Epithelial cell of prostate (primary cell): ENCODE measurements at regions not wholly inside any gene's neighbourhood (a gene's known extent, or its start where the extent isn't known, plus 50 kb on each side); places are given as distances from the start of the nearest gene placed in this dataset.

Source experiments
- DNase-seq: peaks from one replicate; pipeline ENCODE4 v3.0.0-alpha.2; 2011; ENCODE audit warnings: low read depth, low spot score
- H3K27ac ChIP-seq: fragments of 450-650 bp; 2 replicates; pipeline ENCODE4 v1.5.1; 2017; ENCODE audit warnings: mild to moderate bottlenecking

DNA sequence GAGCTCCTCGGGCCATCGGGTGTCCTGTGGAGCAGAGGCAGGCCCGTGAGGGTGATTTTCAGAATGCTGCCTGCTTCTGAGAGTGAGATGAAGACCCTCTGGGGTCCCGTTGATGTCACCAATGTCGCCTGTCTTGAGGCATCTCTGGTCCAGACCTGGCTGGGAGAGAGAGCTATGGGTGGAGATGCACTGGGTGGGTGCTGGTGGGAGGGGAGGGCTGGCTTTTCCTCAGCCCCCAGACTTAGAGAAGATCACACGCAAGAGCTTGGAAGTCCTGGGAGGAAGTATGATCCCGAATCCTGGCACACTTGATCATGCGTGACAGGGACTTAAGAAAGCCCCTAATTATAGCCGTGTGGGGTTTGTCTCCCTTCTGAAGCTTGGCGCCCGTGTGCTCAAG, 103.2 kb upstream of the CD93 start:
- no peak overlapping the region for H3K27ac ChIP-seq
- no peak for DNase-seq

DNA sequence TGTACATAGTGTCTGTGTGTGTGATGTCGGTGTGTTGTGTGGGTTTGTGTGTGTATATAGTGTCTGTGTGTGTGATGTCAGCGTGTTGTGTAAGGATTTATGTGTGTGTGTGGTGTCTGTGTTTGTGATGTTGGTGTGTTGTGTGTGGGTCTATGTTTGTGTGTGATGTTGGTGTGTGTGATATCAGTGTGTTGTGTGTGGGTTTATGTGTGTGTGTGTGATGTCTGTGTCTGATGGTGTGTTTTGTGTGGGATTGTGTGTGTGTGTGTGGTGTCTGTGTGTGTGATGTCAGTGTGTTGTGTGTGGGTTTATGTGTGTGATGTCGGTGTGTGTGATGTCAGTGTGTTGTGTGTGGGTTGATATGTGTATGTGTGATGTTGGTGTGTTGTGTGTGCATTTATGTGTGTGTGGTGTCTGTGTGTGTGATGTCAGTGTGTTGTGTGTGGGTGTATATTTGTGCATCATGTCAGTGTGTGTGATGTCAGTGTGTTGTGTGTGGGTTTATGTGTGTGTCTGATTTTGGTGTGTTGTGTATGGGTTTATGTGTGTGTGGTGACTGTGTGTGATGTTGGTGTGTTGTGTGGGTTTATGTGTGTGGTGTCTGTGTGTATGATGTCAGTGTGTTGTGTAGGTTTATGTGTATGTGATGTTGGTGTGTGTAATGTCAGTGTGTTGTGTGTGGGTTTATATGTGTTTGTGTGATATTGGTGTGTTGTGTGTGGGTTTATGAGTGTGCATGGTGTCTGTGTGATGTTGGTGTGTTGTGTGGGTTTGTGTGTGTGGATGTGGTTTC, 102.4 kb upstream of the CD93 start:
- DNase-seq = no peak
- no peak overlapping the region for H3K27ac ChIP-seq

DNA sequence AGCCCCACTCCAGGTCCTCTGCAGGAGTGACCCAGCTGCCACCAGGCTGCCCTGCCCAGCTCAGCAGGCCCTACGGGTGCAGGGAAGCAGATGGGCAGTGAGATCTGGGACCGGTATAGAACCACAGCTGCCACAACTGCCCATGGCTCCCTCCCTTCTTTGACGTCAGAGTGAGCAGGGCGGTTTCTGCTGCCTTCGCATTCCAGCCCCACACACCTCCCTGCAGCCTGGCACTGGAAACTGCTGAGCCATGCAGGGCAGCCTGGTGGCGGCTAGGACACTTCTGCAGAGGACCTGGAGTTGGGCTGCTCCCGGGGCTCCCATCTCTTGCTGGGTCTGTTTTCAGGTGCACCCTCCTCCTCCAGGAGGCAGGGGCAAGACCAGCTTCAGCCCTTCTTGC, 101.6 kb upstream of the CD93 start:
- DNase-seq = no peak

DNA sequence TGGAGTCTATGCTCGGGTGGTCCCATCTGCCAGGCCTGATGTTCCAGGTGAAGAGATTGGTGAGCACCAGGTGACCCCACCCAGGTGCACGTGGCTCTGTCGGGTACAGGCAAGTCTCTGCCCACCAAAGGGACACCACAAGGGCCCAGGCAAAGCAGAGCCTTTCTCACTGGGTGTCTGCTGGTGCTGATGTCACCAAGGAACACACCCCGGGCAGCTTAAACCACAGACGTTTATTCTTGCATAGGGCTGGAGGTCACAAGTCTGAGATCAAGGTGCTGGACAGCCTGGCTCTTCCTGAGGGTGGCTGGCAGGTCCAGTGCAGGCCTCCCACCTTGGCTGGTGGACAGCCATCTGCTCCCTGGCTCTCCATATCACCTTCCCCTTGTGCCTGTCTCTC, 100.7 kb upstream of the CD93 start:
- no peak overlapping the region for H3K27ac ChIP-seq
- DNase-seq = no peak

More for the DNA sequence above, 101.6 kb upstream of the CD93 start:
- H3K27ac ChIP-seq = no peak overlapping the region

DNA sequence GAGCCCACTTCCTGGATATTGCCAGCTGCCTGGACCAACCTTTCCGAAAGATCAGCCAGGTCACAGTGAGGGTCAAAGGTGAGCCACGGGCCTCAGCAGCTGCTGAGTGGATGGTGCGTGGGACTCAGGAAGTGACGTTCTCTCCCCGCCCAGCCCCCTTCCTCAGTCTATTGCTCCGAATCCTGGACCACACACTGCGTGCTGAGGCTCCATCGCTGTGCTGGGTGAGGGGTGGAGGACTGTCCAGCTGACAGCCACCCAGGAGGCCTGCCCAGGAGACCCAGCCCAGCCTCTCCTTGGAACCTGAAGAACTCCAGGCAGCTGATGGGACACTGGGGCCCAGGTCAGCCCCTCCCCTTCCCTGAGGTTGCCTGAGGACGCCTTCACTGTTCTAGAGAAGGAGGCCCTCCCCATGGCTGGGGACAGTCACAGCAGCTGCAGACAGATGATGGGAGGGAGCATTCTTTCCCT, 94.4 kb upstream of the CD93 start:
- H3K27ac ChIP-seq = no peak overlapping the region
- DNase-seq = no peak

DNA sequence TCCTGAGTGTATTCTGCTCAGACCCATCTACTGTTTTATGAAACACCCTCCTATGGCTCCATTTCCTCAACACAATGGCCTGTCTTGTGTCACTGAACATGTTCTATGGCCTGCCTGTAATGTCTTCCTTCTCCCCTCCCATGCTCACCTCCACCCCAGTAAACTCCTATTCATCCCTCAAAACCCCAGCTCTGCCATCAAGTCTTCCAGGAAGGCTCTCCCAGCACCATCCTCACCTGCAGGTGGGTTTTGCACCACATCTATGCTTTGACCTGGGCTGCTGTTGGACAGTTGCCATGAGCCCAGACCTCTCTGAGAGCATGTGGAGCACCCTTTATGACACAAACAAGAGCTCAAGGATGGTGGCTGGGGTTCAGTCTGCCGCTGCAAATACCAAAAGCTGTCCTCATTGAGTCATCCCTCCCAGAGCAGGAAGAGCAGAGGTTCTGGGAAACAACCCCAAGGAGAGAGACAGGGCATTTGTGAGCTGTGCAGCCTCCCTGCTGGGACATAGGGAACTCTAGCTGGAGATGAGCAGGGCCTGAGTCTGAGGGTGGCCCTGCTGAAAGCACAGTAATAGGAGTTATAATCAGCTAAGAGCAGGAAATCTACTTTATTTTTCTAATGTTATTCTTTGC, 93.8 kb upstream of the CD93 start:
- no peak for DNase-seq
- H3K27ac ChIP-seq = no peak overlapping the region

DNA sequence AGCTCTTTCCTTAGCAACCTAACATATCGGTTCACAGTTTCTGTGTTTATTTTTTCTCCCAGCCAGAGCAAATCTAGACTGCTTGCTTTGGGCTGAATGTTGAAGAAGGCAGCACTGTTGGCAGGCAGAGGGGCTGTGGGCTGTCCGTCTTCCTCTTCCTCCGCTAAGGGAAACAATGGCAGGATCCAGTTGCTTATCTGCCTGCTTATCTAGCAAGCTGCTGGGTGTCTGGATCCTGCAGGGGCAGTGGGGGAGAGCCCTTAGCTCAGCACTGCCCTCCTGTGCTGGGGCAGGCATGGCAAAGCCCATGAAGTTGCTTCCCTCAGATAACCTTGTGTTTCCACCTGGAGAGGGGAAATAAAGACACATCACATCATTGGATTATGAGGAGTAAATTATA, 92.7 kb upstream of the CD93 start:
- no peak overlapping the region for H3K27ac ChIP-seq
- DNase-seq = no peak

DNA sequence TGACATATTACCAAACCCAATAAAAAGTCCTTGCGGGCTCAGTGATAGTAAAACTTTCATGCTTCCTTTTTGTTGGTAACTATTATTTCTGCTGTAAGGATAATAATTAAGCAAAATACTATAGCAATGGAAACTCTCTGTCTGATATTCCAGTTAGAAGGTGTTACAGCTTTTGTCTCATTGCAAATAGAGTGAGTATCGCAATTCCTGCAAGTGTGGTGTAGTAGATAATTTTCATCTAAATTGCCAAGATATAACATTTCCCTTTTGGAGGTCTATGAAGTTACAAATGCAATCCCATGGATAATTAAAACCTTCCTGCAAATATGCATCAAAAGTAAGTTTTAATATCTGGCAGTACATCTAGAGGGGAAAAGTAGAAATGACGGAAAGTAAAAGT, 88.7 kb upstream of the CD93 start:
- H3K27ac ChIP-seq = no peak overlapping the region
- no peak for DNase-seq

DNA sequence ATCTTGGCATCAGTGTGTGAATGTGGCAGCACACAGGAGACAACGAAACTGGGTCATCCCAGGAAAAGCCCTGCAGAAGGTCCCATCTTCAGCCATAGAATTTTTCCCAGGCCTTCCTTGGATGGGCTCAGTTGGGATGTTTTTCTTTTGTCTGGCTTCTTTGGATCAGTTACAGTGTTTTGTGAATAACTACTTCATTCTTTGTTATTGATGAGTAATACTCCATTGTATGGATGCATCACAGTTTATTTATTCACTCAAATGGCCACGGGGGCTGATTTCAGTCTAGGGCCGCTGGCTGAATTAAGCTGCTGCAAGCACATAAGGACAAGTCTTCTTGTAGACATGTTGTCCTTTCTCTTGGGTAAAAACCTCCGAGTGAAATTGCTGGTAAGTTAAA, 81.3 kb upstream of the CD93 start:
- DNase-seq = no peak
- H3K27ac ChIP-seq = no peak overlapping the region

DNA sequence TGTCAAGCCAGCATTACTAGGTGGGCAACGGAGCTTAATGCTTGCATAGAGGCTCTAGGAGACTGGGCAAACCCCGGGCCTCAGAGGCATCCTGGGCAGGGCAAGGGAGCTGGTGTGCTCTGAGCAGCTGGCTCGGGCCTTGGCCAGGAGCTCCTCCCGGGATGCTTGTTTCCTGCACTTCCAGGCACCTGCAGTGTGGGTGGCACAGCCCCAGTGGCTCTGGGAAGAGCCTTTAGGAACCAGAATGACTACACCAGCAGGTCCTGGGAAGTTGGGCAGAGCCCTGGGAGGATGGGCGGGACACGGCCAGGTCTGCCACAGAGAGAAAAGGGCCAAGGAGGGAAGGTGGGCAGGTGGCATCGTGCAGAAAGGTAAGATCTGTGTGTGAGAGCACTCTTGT, 80.4 kb upstream of the CD93 start:
- no peak for DNase-seq
- no peak overlapping the region for H3K27ac ChIP-seq

DNA sequence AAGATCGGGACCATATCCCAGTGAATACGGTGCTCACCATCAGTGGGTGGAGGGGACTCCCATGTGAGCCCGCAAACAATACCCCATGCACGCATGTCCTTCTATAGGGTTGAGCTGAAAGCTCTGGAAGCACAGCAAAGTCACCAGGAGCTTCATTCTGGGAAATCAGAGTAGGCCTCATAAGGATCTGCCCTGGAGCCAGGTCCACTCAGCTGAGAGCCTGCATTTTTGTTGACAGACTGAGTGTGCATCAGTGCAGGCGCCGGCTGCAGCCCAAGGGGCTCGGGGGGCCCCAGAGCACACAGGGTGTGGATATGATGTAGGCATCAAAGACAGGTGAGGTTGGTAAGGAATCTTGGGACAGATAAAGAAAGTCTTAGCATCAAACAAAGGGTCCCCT, 79.8 kb upstream of the CD93 start:
- no peak overlapping the region for H3K27ac ChIP-seq
- DNase-seq = no peak

DNA sequence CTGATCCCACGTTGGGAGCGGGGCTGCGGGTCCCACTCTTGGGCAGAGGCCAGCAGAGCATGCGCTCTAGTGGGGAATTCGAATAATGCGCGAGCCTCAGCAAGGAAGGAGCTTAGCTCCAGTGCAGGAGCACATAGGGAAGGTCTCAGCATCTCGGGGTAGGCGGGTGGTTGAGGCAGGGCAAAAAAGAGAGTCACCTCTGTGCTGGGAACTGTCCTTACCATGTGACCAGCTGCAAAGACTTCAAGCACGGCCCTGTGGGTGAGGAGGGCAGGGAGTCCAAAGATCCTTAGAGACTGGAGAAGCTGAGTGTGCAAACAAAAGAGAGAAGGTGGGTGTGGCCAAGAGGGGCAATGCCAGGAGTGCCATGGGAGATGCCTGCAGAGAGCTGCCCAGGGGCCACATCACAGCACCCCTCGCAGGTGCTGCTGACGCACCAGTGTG, 79.2 kb upstream of the CD93 start:
- DNase-seq = no peak

DNA sequence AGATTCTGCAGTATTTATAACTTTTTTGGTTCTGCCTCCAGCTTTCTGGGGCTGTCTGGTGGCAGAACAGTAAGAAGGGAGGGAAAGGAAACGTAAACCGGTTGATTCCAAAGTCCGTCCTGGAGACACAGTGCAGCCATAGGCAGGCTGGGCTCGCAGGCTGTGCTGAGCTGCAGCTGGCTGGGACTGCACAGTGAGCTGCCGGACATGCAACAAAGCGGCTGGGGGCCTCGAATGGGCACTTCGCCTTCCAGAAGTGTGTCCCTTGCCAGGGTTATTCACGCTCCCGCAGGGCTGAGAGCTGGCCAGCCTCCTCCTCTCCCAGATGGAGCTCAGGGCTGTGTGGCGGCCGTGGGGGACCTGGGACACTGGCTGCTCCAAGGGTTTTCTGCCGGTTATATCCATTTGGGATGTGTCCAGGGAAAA, 78.1 kb upstream of the CD93 start:
- no peak for DNase-seq
- no peak overlapping the region for H3K27ac ChIP-seq

More for the DNA sequence above, 79.2 kb upstream of the CD93 start:
- no peak overlapping the region for H3K27ac ChIP-seq

DNA sequence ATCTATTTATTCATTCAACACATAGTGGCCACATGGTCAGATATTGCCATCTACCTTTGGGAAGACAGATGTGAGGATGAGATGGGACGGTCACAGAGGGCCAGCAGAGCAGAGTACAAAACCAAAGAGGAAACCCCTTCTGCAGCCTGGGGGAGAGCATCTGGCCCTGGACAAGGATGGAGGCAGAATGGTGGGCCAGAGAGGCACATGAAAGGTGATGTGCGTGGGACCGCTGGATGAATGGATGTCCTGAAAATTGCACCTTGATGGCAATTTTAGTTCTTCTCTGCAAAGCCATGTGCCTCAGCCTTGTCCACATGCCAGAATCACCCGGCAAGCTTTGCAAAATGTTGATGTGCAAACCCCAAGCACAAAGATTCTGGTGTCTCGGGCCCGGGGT, 77.4 kb upstream of the CD93 start:
- no peak for DNase-seq
- H3K27ac ChIP-seq = no peak overlapping the region

DNA sequence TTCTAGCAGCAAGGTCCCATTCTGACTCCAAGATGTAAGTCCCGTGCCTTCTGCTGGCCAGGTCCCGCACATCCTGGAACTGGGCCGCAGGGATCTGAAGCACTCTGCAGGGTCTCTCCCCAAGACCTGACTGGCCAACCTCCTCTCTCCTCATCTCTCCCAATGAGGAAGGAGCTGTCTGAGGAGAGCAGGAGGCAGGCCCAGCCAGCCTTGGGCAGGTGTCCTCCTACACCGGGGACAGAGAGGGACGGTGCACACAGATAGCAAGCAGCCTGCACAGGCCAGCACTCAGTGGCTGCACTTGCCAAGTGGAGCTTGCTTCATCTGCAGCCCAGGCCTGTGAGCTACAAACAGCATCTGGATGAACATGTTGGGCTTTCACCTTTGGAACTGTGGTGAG, 76.8 kb upstream of the CD93 start:
- DNase-seq = no peak
- no peak overlapping the region for H3K27ac ChIP-seq

DNA sequence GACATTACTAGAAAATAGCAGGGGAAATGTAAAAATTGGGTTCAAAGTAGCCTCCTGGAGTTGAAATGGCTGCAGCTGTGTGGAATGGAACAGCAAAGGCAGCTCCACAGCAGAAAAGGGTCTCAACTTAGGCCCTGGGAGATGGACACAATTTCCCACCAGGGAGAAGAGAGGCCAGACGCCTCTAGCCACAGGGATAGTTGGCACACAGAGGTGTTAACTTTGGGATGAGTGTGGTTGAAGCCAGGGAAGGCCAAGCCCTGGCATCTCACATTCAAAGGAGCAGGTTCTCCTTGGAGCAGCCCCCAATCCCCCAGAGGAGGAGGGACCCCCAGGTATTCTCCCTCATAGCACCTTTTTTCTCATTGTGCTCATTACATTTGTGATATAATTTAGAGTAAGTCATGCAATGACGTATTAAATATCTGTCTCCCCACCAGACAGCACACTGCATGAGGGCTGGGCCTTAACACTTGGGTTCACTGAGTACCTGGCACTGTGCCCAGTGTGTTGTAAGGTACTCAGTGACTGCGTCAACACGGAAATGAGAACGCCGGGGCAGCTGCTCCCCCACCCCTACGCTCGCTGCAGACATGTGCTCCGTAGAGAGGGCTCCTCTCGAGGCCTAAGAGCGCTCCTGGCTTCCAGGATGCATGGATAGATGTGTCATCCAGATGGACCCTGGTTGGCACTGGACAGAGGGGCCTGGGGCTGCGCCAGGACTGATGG, 76.0 kb upstream of the CD93 start:
- H3K27ac ChIP-seq = peak overlapping the region; percentile 81
- DNase-seq = peak; percentile 65

DNA sequence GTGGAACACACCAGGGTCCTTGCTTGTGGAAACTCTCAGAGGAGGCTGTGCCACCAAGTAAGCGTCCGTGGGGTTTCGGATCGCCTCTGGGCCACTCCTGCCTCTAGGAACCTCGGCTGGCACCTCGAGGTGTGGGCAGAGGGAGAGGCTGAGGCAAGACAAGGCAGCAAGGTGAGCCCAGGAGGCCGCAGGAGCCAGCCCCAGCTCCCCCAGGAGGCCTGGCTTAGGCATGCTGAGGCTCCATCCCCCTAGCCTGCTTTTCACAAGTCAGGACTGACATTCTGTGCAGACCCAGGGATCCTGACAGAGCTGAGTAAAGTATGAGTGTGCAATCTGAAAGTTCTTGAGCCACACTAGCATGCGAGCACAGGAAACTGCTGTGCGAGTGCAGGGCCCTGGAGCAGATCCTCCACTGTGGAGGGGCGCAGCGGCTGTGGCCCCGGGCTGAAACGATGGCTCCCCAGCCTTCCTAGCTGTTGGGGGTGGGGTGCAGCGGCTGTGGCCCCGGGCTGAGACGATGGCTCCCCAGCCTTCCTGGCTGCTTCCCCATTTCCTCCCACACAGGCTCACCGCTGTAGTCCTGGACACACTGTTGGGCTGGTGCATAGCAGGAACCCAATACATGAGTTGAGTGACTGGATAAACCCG, 75.2 kb upstream of the CD93 start:
- peak overlapping the region; percentile 81 for H3K27ac ChIP-seq
- no peak for DNase-seq

DNA sequence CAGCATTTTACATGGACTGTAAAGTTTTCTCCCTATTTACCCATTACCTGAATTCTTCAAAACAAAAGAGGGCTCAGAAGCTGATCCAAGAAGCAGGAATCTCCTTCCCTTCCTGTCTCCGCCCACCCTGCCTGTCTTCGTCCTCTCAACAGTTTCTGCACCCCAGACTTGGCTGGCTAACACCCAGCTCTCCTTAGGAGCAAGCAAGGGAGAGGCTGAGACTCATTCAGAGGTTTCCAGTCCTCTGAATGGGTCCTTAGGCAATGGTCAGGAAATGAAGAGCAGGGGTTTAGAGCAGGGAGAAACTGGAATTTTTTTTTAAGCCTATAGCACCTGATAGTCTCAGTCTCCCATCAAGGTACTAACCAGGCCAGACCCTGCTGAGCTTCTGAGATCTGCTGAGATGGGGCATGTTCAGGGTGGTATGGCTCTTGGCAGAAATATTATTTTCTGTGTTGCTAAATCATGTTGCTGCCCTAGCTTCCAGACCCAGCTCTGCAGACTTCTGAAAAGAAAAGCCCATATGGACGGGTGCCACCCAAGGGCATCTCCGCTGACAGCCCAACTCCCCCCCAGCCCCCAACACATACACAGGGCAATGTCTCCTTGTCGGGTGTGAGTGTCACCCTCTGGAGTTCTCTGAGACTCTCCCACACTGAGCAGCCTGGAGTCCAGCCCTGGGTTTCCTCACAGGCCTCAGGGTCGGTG, 74.6 kb upstream of the CD93 start:
- peak overlapping the region; percentile 81 for H3K27ac ChIP-seq
- DNase-seq = no peak

DNA sequence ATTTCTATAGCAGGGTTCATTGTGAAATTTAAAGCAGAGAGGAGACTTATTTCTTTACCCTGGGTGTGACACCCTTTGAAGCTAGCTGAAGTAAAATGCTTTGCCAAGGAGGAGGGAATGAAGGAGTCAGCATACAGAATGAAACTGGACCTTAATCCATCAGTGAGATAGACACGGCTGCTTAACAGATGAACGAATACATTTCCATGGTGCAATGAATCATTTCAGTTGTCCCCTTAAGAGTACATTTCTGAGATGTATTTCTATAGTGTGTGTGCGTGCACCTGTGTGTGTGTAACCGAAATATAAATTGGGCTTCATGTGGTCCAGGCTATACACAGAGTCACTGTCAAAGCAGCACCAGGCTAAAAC, 73.8 kb upstream of the CD93 start:
- H3K27ac ChIP-seq = peak overlapping the region; percentile 81
- DNase-seq = no peak

DNA sequence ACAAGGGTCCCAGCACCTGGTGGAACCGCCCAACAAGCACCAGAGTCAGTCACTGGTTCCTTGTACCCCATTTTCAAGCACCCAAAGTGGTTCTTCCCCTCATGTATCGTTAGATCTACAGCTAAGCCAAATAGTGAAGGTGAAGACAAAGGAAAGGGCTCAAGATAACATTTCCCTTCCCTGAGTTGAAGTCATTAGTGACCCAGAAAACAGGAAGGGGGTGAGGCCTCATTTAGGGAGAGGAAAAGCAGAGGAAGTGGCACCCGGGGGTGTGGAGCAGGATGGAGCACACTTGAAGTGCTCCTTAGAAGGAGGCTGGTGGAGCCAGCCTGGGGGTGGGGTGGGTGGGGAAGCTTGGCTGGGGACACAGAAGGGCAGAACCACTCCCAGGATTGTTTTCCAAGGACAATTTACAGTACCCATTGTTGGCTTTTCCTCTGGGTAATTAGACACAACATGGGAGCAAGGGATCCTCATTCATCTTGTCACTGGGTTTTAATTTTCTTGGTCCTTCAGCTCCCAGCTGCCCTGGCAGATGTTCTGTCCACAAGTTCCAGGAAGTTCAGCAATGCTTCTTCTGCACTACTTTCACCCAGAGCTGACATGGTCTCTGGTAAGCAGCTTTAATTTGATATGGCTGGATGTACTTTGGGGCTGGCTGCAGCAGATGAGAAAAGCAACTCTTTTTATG, 73.3 kb upstream of the CD93 start:
- DNase-seq = no peak
- H3K27ac ChIP-seq = peak overlapping the region; percentile 81
